Heart left ventricle (tissue), 16 donors: ENCODE measurements at regions not wholly inside any gene's neighbourhood (a gene's known extent, or its start where the extent isn't known, plus 50 kb on each side); places are given as distances from the start of the nearest gene placed in this dataset.

Source experiments
- ATAC-seq, 4 donors: fragments of 200-7000 bp; cut with Tn5 transposase; one replicate each; pipeline ENCODE4 v1.9.1; 2020 to 2022; ENCODE audit warnings: moderate library complexity in 4 of 4, mild to moderate bottlenecking in 3 of 4, moderate number of reproducible peaks in 1 of 4
- DNase-seq, 5 donors: peaks; one replicate each; pipeline ENCODE4 v3.0.0-alpha.2; 2020
- H3K27ac ChIP-seq, 12 donors: fragments of 200-600 bp; sonication (generic) in 4 of 12; one replicate each; pipeline versions ENCODE4 v1.5.0 to v1.8.0; 2016 to 2022; ENCODE audit warnings: mild to moderate bottlenecking in 2 of 12
- H3K27me3 ChIP-seq, 9 donors: fragments of 200-600 bp; sonication (generic) in 2 of 9; one replicate each; pipeline versions ENCODE4 v1.5.1 to v1.8.0; 2016 to 2022; ENCODE audit warnings: mild to moderate bottlenecking in 3 of 9
- H3K36me3 ChIP-seq, 9 donors: fragments of 200-600 bp; sonication (generic) in 2 of 9; one replicate each; pipeline versions ENCODE4 v1.5.0 to v1.8.0; 2018 to 2022; ENCODE audit warnings: mild to moderate bottlenecking in 2 of 9
- H3K4me1 ChIP-seq, 12 donors: fragments of 200-600 bp; sonication (generic) in 4 of 12; one replicate each; pipeline versions ENCODE4 v1.5.0 to v1.8.0; 2016 to 2022; ENCODE audit warnings: mild to moderate bottlenecking in 3 of 12
- H3K4me3 ChIP-seq, 12 donors: fragments of 200-600 bp; sonication (generic) in 4 of 12; one replicate each; pipeline versions ENCODE4 v1.5.0 to v1.8.0; 2017 to 2022; ENCODE audit warnings: mild to moderate bottlenecking in 9 of 12, moderate library complexity in 4 of 12
- H3K9me3 ChIP-seq, 12 donors: fragments of 200-600 bp; sonication (generic) in 4 of 12; one replicate each; pipeline versions ENCODE4 v1.5.0 to v1.8.0; 2016 to 2022; ENCODE audit warnings: mild to moderate bottlenecking in 1 of 12
- CTCF ChIP-seq, 12 donors: fragments of 200-600 bp; sonication (generic) in 4 of 12; IDR thresholded peaks; one replicate each; pipeline versions ENCODE4 v1.5.0 to v1.8.0; 2018 to 2022; ENCODE audit warnings: antibody characterized with exemption in 12 of 12, mild to moderate bottlenecking in 5 of 12
- POLR2A ChIP-seq, 2 donors: fragments of 450-650 bp; IDR thresholded peaks; one replicate each; pipeline ENCODE4 v1.6.1; 2017; ENCODE audit warnings: antibody characterized with exemption in 2 of 2, mild to moderate bottlenecking in 2 of 2, moderate library complexity in 2 of 2
- WGBS, 4 donors: extraction: QIAGEN DNeasy Blood & Tissue Kit in 2 of 4; methylation state at CpG; one replicate each; pipeline versions ENCODE4 v1.1.5 to v1.1.7; 2013 to 2018; 5-methylcytosine and 5-hydroxymethylcytosine counted together
- intact Hi-C, 10 donors: fragments of 100-400 bp; cut with DNase I; formaldehyde crosslinking; loops; one replicate each; pipeline versions ENCODE4 v1.11.1 to v1.14.2; 2022
- donor health status: ischemic (EF 13 %, LVEDD 7.1; RV severe dilation, severe dysfunction).
- donor health status: healthy with polysubstance abuse.
- donor health status: DM: no; HTN: yes; CAD: no.
- donor health status: DM: no; HTN: no; CAD: no.
- donor health status: ischemic (EF 25% LVEDD 6.9; RV normal size, moderate dysfunction).
- donor health status: ischemic (EF 25% LVEDD 5.7; RV mildly dilated, moderate dysfunction).
- donor health status: healthy.
- donor health status: DM: yes; HTN: yes; CAD: no.
- donor health status: ischemic (EF 35%, LVEDD 5.7; RV mildly dilated, moderate dysfunction).
- donor health status: nonischemic (EF 11% LVEDD 7.7; RV severe dilation, severe dysfunction).
- donor health status: DM: yes; HTN: yes; CAD: no.
- donor health status: PGD.
- donor health status: ischemic (EF 29% LVEDD 5.4; RV normal size, mild dysfunction).
- donor health status: nonischemic (EF 23%, LVEDD 6.1; RV moderate dilation, normal function).

DNA sequence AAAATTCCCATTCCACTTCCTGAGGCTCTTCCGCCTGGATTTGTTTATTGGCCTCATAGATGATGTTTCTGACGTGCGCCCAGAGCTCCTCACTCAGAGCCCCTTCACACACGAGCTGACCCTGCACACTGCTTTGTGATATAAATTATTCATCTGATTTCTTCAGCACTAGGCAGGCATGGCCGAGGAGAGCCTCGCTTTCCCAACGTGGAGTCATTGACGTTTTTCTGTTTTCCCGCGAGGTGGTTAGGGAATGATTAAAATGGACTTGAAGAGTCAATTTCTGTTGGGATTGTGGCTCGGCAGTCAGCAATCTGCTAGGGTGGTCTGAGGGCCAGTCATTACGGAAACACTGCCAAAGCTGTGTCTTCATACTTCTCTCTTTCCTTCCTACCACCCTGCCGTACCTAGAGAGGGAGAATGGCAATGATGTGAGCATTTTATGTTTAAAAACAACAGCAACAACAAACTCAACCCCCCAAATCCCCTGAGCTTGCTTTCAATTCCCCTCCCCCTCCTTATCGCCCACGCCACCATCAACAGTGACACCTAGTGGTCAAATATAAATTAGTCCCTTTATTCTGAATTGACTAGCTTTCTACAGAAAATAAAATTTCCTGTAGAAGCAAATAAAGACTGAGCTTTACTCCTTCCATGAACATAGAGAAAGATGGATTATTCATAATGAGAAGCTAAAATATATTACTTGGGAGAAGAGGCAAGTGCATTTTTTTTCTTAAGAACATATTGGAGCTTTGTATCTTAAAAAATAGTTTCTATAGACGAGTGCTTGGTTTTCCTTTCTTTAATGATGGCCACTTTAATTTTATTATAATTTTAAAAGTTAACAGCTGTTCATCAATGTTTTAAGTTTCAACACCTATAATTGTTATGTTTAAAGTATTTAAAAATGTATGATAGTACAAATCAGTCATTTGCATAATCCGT, 285.1 kb downstream of the MTX2 start:
- peak in 3 of 5 donors; percentile 24 to 32 (median 26) for DNase-seq
- H3K27me3 ChIP-seq: peaks cover 0 to 37% (median 13%) of the 10 kb centered on the region in 9 donors
- intact Hi-C loops: loop anchor here (1.0 to 10.0 kb wide), 13 partner anchors 80 to 427 kb away; partner anchors contain the start of gene HOXD8 (in 1 of the 10)

GRCh38 chr2:176555112-176555511, 285.9 kb downstream of the MTX2 start:
- H3K4me1 ChIP-seq: peaks cover 0 to 22% (median 5%) of the 10 kb centered on the region in 12 donors
- H3K4me3 ChIP-seq: no peak overlapping the region
- no peaks in the 10 kb centered on the region for H3K9me3 ChIP-seq
- no peaks in the 10 kb centered on the region for H3K36me3 ChIP-seq
- intact Hi-C loops: loop anchor here in 9 of 10 donors (2.0 to 10.0 kb wide), 7 partner anchors 80 to 416 kb away; no protein-coding TSS in a partner anchor
- no peak overlapping the region for H3K27ac ChIP-seq
- TF ChIP-seq CTCF (IDR thresholded peaks at IDR 0.05): no peak
- 69 to 78% (median 73%) methylated on average over 5 of the region's 5 CpGs for WGBS, 4 donors
- H3K27me3 ChIP-seq: peaks cover 0 to 37% (median 13%) of the 10 kb centered on the region in 9 donors
- no peak for DNase-seq
- no peak for ATAC-seq

More for the DNA sequence above, 285.1 kb downstream of the MTX2 start:
- H3K4me1 ChIP-seq: peaks cover 0 to 22% (median 5%) of the 10 kb centered on the region in 12 donors
- H3K36me3 ChIP-seq: no peaks in the 10 kb centered on the region
- peak overlapping the region in 11 of 12 donors; percentile 28 to 65 (median 52) for H3K4me3 ChIP-seq
- peak overlapping the region; percentile 2 to 79 (median 68) for H3K27ac ChIP-seq
- peak; percentile 25 to 75 (median 66) for ATAC-seq
- 9 to 14% (median 12%) methylated on average over 17 of the region's 17 CpGs for WGBS, 4 donors
- no peaks in the 10 kb centered on the region for H3K9me3 ChIP-seq
- TF ChIP-seq CTCF (IDR thresholded peaks at IDR 0.05) (peak; percentile 67 to 87 (median 78)), POLR2A (IDR thresholded peaks at IDR 0.05) (no peak)

GRCh38 chr2:176555781-176556180, 286.5 kb downstream of the MTX2 start:
- H3K27me3 ChIP-seq: peaks cover 0 to 35% (median 13%) of the 10 kb centered on the region in 9 donors
- intact Hi-C loops: loop anchor here in 9 of 10 donors (2.0 to 10.0 kb wide), 7 partner anchors 79 to 417 kb away; no protein-coding TSS in a partner anchor
- no peak overlapping the region for H3K4me3 ChIP-seq
- ATAC-seq (no peak), DNase-seq (no peak)
- no peaks in the 10 kb centered on the region for H3K36me3 ChIP-seq
- TF ChIP-seq CTCF (IDR thresholded peaks at IDR 0.05) (no peak), POLR2A (IDR thresholded peaks at IDR 0.05) (no peak)
- H3K4me1 ChIP-seq: peaks cover 0 to 22% (median 5%) of the 10 kb centered on the region in 12 donors
- H3K27ac ChIP-seq: no peak overlapping the region
- 68 to 84% (median 76%) methylated on average over 13 of the region's 13 CpGs for WGBS, 4 donors
- H3K9me3 ChIP-seq: no peaks in the 10 kb centered on the region

GRCh38 chr2:176556373-176556772, 287.1 kb downstream of the MTX2 start:
- Histone ChIP-seq H3K9me3 (no peaks in the 10 kb centered on the region), H3K4me3 (no peak overlapping the region), H3K27me3 (peaks cover 0 to 37% (median 13%) of the 10 kb centered on the region in 9 donors), H3K36me3 (no peaks in the 10 kb centered on the region), H3K4me1 (peaks cover 0 to 22% (median 5%) of the 10 kb centered on the region in 12 donors), H3K27ac (no peak overlapping the region)
- ATAC-seq (no peak), DNase-seq (no peak)
- WGBS, 4 donors: 41 to 75% (median 55%) methylated on average over 2 of the region's 2 CpGs
- TF ChIP-seq POLR2A (IDR thresholded peaks at IDR 0.05) (no peak), CTCF (IDR thresholded peaks at IDR 0.05) (no peak)
- intact Hi-C loops: loop anchor here in 7 of 10 donors (5.0 to 10.0 kb wide), 4 partner anchors 78 to 282 kb away; no protein-coding TSS in a partner anchor
